ENCODE measurements at regions not wholly inside any gene's neighbourhood (a gene's known extent, or its start where the extent isn't known, plus 50 kb on each side); places are given as distances from the start of the nearest gene placed in this dataset.

DNA sequence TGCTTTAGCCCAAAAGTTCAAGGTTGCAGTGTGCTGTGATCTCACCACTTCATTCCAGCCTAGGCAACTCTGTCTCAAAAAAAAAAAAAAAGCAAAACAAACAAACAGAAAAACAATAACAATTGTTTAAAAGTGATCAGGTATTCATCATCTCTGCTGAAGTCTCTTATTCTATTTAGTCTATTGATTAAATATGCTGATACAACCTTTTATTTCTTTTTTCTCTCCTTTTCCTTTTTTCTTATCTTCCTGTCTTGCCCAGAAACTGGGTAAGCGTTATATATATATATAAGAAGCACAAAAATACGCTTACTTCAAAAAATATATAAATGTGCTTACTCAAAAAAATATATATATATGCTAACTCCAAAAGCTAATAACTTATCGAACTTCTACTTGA is 213.8 kb upstream of the EEA1 start:
- TF ChIP-seq EZH2phosphoT487 (IDR thresholded peaks at IDR 0.05; ENCODE audit: insufficient read depth, low read depth) (no peak), EZH2 (IDR thresholded peaks at IDR 0.05; ENCODE audit: insufficient read depth, poor library complexity, severe bottlenecking) (no peak)
